Uterus (tissue), 3 donors: ENCODE measurements at regions not wholly inside any gene's neighbourhood (a gene's known extent, or its start where the extent isn't known, plus 50 kb on each side); places are given as distances from the start of the nearest gene placed in this dataset.

Experiments used
- DNase-seq, 2 donors: peaks; one replicate each; pipeline ENCODE4 v3.0.0-alpha.2; 2019 to 2020
- H3K27ac ChIP-seq, 2 donors: fragments of 200-600 bp; sonication (generic); 1 replicate in 1 of 2; 2 replicates in 1 of 2; pipeline ENCODE4 v1.5.1; 2016 to 2018
- H3K27me3 ChIP-seq, 2 donors: fragments of 200-600 bp; sonication (generic); one replicate each; pipeline ENCODE4 v1.5.1; 2018 to 2019; ENCODE audit warnings: control low read depth in 1 of 2
- H3K36me3 ChIP-seq, 2 donors: fragments of 200-600 bp; sonication (generic); one replicate each; pipeline ENCODE4 v1.5.1; 2019; ENCODE audit warnings: control low read depth in 1 of 2
- H3K4me1 ChIP-seq, 2 donors: fragments of 200-600 bp; sonication (generic); one replicate each; pipeline ENCODE4 v1.5.1; 2018 to 2019; ENCODE audit warnings: control low read depth in 1 of 2
- H3K4me3 ChIP-seq, 2 donors: fragments of 200-600 bp; sonication (generic); 1 replicate in 1 of 2; 2 replicates in 1 of 2; pipeline ENCODE4 v1.5.1; 2018 to 2019; ENCODE audit warnings: mild to moderate bottlenecking in 1 of 2
- H3K9me3 ChIP-seq, 2 donors: fragments of 200-600 bp; sonication (generic); one replicate each; pipeline ENCODE4 v1.5.1; 2019; ENCODE audit warnings: control low read depth in 1 of 2
- CTCF ChIP-seq, 4 experiments: fragments of 200-600 bp in 2 of 4; fragments of 450-650 bp in 2 of 4; sonication (generic) in 2 of 4; IDR thresholded peaks; one replicate each; pipeline ENCODE4 v1.5.1; 2016 to 2019; ENCODE audit warnings: antibody characterized with exemption in 4 of 4, mild to moderate bottlenecking in 2 of 4, moderate library complexity in 1 of 4
- POLR2A ChIP-seq, 2 donors: fragments of 450-650 bp; IDR thresholded peaks; one replicate each; pipeline ENCODE4 v1.6.1; 2016; ENCODE audit warnings: antibody characterized with exemption in 2 of 2, mild to moderate bottlenecking in 1 of 2, moderate library complexity in 1 of 2
- intact Hi-C: fragments of 100-400 bp; cut with DNase I; formaldehyde crosslinking; loops from one replicate; pipeline ENCODE4 v1.15.1; 2023; ENCODE audit warnings: low total_unique reads
- donor health status: DM: yes; HTN: yes; CAD: no.

- Histone ChIP-seq H3K4me3 (no peak overlapping the region), H3K9me3 (no peaks in the 10 kb centered on the region), H3K36me3 (no peaks in the 10 kb centered on the region), H3K27me3 (no peaks in the 10 kb centered on the region), H3K4me1 (no peaks in the 10 kb centered on the region), H3K27ac (no peak overlapping the region)
- no peak for DNase-seq
- TF ChIP-seq CTCF (IDR thresholded peaks at IDR 0.05) (no peak), POLR2A (IDR thresholded peaks at IDR 0.05) (no peak)
- intact Hi-C loops = no loop called here
Measured at GRCh38 chr2:6685447-6685846, 180.3 kb downstream of the CMPK2 start.

GRCh38 chr2:6692056-6692455 is 173.7 kb downstream of the CMPK2 start:
- no peak for DNase-seq
- H3K27me3 ChIP-seq = no peaks in the 10 kb centered on the region
- H3K36me3 ChIP-seq = no peaks in the 10 kb centered on the region
- no peak overlapping the region for H3K4me3 ChIP-seq
- no peak for TF ChIP-seq POLR2A (IDR thresholded peaks at IDR 0.05)
- no peak for TF ChIP-seq CTCF (IDR thresholded peaks at IDR 0.05)
- intact Hi-C loops = no loop called here
- no peaks in the 10 kb centered on the region for H3K4me1 ChIP-seq
- no peaks in the 10 kb centered on the region for H3K9me3 ChIP-seq
- no peak overlapping the region for H3K27ac ChIP-seq

- no peak overlapping the region for H3K27ac ChIP-seq
- H3K4me1 ChIP-seq = no peaks in the 10 kb centered on the region
- TF ChIP-seq CTCF (IDR thresholded peaks at IDR 0.05) (no peak), POLR2A (IDR thresholded peaks at IDR 0.05) (no peak)
- intact Hi-C loops = no loop called here
- no peaks in the 10 kb centered on the region for H3K27me3 ChIP-seq
- no peaks in the 10 kb centered on the region for H3K36me3 ChIP-seq
- no peak overlapping the region for H3K4me3 ChIP-seq
- no peaks in the 10 kb centered on the region for H3K9me3 ChIP-seq
- DNase-seq = no peak
Measured at GRCh38 chr2:6692819-6693218, 172.9 kb downstream of the CMPK2 start.

- no peaks in the 10 kb centered on the region for H3K4me1 ChIP-seq
- no peak for DNase-seq
- intact Hi-C loops = no loop called here
- H3K4me3 ChIP-seq = no peak overlapping the region
- no peaks in the 10 kb centered on the region for H3K36me3 ChIP-seq
- no peaks in the 10 kb centered on the region for H3K27me3 ChIP-seq
- H3K27ac ChIP-seq = no peak overlapping the region
- TF ChIP-seq CTCF (IDR thresholded peaks at IDR 0.05) = no peak
- TF ChIP-seq POLR2A (IDR thresholded peaks at IDR 0.05) = no peak
- H3K9me3 ChIP-seq = no peaks in the 10 kb centered on the region
Measured at GRCh38 chr2:6694555-6694954, 171.2 kb downstream of the CMPK2 start.

GRCh38 chr2:6700335-6700734 is 165.4 kb downstream of the CMPK2 start:
- Histone ChIP-seq H3K9me3 (no peaks in the 10 kb centered on the region), H3K4me3 (no peak overlapping the region), H3K36me3 (no peaks in the 10 kb centered on the region), H3K27me3 (no peaks in the 10 kb centered on the region), H3K27ac (no peak overlapping the region), H3K4me1 (no peaks in the 10 kb centered on the region)
- DNase-seq = no peak
- no peak for TF ChIP-seq CTCF (IDR thresholded peaks at IDR 0.05)
- TF ChIP-seq POLR2A (IDR thresholded peaks at IDR 0.05) = no peak
- intact Hi-C loops = no loop called here
